HG03095 (cell line): ENCODE measurements at regions not wholly inside any gene's neighbourhood (a gene's known extent, or its start where the extent isn't known, plus 50 kb on each side); places are given as distances from the start of the nearest gene placed in this dataset.

Source experiments
- ATAC-seq: cut with Tn5 transposase; IDR thresholded peaks from one replicate; pipeline ENCODE4 v1.9.1; 2021; ENCODE audit warnings: moderate library complexity; ENCODE audit not compliant: unreplicated experiment

DNA sequence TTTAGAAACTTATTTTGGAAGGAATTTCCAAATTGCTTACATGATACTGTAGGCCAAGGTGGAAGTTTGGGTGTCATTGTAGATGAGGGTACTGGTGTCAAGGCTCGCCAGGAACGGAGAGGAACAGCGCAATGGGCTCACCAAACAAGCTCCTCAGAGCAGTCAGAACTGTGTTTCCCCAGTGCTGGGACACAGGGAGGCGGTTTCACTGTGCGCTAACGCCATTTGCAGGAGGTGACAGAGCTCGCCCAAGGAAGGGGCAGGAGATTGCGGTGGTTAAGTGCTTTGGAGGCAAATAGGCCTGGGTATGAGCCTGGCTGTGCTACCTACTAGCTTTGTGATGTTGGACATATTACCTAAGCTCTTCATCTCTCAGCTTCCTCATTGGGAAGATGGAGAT is 57.3 kb downstream of the HHEX start:
- no peak for ATAC-seq

DNA sequence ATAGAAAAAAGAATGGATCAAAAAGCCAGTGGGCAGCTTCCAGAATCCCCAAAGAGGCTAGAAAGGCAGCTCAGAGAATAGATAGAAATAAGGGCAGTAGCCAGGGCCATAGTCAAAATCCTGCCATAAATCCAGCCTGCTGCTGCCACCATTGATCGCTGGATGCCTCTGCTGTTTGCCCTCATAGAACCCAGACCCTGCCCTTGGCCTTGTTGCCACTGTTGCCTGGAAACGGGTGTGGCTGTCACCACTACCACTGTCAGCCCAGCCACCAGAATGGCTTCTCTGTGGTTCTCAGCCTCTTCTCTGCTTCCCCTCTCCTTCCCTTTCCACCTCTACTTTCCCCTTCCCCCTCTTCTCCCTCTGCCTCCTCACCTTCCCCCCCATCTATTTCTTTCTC is 57.8 kb downstream of the HHEX start:
- no peak for ATAC-seq

DNA sequence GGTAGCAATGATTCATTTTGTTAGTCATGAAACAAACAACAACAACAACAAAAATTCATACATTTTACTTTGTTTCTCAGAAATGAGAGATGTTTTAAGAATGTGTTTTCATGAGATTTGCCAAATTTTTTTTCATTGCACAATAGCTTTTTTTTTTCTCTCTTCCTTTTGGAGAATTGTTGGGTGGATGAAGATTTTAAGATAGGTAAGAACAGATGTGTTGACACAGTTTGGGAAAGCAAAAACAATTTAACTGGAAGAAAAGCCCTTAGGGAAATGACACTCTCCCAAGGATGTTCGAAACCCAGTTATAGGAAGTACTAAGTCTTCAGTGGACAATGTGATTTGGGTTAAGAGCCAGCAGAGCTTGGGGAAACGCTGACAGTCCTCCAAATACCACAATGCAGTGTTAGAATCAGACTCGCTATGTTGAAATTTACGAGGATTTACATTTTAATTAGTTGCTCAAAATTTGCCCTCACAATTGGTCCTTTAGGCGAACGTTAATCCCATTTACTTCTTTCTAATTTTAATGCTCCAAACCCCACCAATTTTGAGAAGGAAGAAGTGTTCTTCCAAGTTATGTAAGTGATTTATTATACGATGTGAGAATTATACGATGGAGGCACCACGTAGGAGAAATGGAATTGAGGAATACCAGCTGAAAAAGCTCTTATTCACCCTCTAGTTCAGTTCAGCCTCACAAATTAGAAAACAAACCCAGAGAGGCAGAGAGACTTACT is 61.2 kb downstream of the HHEX start:
- no peak for ATAC-seq

DNA sequence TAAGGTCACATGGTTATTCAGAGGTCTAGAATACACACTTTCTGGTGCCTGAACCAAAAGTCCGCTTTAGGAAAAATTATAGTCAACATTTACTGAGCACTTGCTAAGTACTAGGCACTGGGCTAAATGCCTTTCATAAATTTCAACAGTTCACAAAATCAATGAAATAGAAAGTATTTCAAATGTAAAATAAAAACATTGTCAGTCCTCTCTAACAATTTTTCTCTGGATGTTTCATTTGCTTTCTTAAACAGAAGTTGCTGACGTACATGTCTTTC is 61.7 kb downstream of the HHEX start:
- no peak for ATAC-seq

DNA sequence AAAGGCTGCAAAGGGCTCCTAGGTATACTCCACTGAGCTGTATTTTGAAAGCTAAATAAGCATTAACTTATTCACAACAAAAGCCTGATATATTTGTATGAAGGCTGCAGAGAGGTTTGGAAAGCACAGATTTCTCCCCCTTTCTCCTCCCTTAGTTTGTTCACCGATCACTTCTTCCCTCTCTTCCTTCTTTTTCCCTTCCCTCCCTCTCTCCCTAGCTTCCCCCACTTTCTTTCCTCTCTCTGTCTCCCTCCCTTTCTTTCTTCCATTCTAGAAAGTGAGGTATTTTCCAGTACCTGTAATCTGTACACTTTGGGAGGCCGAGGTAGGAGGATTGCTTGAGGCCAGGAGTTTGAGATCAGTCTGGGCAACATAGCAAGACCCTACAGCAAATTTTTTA is 62.1 kb downstream of the HHEX start:
- no peak for ATAC-seq

DNA sequence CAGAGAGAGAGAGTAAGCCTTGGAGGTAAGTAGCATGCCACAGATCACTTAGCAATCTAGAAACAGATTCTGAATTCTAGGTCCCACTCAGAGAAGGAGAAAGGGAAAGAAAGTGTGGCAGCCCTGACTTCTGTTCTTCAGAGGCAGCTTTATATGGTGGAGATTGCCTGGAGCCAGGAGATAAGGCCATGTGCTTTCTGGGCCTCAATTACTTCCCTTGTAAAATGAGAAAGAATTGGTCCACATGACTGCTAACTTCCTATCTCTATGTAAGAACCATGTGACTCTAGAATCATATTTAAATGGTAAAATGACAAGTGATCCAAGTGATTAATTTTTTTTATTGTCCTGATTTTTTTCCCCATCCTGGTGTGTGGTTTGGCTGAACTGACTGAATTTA is 64.1 kb downstream of the HHEX start:
- no peak for ATAC-seq

DNA sequence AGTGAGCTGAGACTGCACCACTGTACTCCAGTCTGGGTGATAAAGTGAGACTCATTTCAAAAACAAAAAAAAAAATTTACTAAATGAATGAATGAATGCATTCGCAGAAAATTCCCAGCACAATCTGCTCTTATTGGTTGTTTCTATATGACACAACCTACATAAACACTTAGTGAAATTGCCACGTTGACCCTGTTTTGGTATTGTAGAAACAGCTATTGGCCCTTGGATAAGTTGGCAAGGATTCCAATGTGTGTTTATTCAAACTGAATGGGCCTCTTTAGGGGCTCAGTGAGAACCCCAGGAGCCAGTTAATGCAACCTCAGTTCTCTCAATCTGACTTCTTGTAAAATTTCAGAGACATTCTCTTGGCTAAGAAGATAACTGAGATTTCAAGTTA is 66.0 kb downstream of the HHEX start:
- ATAC-seq, result no peak

DNA sequence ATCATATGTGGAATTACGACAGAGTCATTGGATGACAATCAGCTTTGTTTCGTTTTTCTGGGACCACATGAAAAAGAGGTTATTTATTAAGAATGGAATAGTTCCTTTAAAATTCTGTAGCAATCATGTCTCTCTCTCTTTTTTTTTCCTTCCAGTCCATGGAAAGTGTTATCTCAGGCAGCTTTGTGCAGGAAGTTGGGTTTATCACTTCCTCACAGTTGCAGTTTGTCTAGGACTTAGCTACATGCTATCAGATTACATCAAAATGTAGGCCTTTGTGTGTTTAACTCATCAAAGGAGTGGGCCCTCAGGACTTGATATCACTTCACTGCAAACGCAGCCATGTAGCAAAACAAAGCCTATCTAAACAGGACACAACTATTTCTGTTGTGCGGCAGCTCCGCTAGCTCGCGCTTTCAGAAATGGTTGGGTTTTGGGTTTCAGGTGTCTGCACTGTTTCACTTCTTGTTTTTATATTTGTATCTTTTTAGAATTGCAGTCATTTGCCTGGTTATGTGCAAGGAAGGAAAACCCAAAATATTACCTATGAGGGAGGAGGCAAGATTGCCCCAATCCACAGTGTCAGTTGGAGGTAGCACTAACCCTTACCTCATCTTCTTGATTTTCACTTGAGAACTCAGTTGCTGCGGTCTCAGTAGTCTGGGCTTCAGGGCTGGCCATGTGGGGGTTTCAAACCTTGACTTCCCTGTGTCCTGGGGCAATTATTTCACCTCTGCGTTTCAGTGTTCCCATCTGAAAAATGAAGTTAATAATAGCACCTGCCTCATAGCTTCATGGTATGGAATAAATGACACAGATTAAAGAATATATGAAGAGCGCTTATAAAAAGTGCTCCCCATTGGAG is 66.7 kb downstream of the HHEX start:
- peak; percentile 81 for ATAC-seq

DNA sequence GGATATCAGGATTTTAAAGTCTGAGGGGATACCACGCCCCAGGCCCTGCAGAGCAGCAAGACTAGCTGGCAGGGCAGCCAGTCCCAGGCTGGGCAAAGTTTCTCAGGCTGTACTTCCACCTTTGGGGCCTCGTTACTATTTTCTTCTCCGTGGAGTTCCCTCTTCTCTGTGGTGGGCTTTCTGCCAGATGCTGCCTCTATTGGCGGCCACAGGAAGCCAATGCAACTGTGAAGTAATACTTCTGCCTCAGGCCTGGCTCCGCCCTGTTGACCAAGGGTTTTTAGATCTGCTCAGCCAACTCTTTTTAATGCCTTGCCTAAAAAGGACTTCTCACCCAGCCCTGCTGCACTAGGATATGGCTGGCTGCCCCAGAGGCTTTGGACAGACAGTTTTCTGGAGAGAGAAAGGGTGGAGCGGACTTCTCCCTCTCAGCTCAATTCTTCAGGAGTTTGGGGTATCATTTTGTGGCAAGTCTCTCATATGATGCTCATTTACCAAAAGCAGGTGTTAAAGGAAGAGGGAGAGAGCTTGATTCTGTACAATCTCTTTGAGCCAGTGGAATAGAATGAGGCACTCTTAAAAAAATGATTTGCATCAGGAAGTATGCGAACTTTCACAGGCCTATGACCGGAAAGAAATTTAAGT is 67.4 kb downstream of the HHEX start:
- ATAC-seq, result peak; percentile 67

DNA sequence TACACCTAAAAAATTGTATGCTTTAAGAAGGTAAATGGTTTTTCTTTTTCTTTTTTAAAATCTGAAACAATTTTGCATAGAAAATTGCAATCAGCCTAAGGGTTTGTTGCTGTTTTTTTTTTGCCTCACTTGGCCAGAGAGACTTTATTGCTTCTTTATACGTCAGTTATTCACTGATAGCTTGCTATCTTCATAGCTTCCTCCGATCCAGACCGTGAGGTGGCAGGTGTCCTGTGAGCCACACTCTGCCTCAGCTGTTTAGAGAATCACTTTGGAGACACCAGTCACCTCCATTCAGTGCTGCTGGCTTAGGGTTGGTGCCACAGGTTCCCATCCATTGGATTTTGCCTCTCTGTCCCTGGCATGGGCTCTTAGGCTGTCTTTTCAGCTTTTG is 68.0 kb downstream of the HHEX start:
- ATAC-seq, result no peak

DNA sequence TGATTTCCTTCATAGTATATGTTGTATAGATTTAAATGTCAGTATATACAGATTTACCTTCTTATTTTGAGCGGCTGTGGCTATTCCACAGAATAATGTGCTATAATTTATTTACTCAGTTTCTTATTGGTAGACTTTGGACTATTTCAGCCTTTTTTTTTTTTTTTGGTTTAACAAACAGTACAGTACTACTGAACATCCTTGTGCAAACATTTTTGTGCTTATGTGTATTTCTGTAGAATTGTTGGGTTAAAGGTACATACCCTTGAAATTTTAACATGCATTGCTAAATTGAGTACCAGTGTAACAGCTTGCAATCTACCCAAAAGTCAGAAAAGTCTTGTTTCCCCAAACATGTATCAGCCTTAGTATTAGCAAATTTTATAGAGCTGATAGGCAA is 68.8 kb downstream of the HHEX start:
- ATAC-seq, result no peak

DNA sequence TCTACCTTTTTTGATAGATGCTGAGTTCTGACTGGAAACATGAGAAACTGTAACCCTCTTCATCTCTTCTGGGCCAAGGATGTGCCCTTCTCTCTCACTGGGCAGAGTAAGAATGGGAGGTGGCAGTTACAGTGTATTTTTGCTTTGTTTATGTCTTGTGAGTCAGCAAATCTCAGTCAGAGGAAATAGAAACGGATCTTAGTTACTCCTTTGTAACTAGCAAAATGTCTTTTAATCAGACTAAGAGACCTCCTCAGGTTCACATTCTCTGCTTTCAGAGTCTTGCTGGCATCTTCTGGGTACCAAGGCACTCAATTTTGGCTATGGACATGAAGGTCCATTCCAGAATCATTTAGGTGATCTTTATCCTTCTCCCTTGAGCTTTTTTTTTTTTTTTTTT is 70.9 kb downstream of the HHEX start:
- ATAC-seq, result no peak

DNA sequence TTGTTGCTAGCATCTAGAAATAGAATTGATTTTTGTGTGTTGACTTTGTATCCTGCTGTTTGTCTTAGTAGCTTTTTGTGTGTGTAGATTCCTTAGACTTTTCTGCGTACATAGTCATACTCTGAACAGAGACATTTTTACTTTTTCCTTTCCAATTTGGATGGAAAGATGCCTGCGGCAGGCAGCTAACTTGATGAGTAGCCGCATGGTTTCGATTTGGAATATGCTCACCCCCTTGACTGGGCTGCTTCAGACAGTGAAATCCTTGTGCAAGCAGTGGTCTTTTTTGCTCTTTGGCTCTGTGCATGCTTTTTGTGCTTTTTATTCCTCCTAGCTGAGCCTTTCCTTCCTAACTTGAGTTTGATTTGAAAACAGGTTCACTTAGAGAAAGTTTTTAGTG is 71.8 kb downstream of the HHEX start:
- no peak for ATAC-seq

DNA sequence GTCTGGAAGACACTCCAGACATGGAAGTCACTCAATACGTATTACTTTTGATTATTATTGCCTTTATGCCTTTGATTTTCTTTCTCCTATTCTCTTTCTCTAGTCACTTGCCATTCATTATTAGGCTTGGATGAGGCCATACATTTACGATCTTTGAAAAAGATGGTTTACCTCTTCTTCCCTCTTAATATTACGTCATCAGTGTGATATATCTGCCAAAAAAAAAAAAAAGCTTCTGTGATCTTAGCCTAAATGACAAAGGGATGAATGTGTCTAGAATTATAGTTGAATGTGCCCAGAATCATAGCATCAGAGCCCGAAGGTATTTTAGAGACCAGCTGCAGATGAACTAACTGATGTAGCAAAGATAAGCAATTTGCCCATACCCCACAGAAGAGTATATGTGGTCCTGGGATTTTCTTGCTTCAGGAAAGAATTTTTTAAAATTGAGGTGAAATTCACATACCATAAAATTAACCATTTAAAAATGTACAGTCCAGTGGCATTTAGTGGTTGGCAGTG is 73.9 kb downstream of the HHEX start:
- no peak for ATAC-seq

DNA sequence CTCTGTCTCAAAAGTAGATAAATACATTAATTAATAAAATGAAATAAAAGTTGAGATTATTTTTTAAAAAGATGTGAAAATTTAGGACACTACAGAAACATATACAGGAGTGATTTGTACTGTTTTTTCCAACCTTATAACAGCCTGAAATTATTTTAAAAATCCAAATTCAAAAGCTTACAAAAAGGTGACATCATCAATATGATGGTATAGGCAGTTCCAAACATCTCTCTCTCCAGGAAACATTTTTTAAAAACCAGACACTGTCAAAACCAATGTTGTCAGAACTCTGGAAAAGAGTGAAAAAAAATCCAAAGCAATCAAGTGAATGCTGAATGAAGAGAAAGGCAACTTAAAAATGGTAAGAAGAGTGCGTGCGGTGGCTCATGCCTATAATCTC is 76.7 kb downstream of the HHEX start:
- ATAC-seq, result no peak

DNA sequence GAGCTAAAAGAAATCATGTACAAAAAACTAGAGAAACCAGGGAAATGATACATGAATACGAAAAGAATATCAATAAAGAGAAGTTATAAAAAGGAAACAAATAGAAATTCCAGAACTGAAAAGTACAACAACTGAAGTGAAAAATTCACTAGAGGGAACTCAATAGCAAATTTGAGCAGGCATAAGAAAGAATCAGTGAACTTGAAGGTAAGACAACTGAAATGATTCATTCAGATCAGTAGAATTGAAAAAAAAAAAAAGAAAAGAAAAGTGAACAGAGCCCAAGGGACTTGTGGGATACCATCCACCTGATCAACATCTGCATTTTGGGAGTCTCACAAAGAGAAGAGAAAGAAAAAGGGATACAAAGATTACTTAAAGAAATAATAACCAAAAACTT is 78.3 kb downstream of the HHEX start:
- ATAC-seq, result no peak

DNA sequence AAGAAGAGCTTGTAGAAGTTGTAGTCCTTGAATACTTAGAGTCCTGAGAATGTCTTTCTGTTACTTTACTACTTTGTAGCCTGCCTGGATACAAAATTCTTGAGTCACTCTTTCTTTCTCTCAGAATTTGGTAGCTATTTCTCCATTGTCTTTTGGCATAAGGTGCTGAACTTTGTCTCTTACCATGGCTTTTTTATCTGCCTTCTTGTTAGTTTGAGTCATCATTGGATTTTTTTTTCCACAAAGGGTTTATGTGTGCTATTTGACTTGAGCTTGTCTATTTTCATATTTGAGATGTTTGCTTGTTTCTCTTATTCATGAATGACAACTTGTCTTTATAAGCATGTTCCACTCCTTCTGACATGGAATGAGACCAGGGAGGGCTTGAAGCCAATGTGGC is 74.5 kb upstream of the EXOC6 start:
- ATAC-seq, result no peak

DNA sequence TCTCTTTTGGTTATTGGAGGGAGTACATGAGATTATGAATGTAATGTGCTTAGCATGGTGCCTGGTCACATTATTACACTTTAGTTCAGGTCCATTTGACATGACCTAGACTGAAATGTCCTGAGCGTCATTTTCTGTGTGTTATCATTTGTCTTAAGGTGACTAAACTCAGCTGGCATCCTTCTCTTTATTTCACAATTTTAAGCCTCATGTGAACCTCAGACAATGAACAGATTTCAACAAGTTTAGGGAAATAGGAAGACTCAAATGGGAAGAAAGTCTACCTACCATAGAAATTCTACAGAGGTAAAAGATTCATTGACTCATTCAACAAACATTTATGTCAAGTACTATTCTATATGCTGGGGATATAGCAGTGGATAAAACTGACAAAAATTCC is 70.2 kb upstream of the EXOC6 start:
- no peak for ATAC-seq

DNA sequence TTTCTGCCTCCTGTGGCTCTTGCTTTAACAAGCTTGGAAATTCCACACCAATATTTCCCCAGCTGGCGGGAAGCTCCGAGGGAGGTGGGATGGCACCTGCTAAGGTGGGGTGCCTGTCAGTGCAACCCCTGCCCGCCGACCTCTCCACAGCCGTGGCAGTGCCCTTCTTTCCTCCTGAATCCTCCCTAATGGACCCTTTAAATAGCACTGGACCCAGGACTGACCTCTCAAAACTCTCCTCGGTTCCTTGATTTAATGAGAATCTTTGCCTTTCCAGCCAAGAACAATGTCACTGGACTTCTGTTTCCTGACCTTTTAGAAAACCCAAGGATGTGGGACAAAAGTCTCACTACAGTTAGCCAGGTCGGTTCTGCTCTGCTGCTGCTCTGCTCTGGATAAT is 63.2 kb upstream of the EXOC6 start:
- ATAC-seq, result no peak

DNA sequence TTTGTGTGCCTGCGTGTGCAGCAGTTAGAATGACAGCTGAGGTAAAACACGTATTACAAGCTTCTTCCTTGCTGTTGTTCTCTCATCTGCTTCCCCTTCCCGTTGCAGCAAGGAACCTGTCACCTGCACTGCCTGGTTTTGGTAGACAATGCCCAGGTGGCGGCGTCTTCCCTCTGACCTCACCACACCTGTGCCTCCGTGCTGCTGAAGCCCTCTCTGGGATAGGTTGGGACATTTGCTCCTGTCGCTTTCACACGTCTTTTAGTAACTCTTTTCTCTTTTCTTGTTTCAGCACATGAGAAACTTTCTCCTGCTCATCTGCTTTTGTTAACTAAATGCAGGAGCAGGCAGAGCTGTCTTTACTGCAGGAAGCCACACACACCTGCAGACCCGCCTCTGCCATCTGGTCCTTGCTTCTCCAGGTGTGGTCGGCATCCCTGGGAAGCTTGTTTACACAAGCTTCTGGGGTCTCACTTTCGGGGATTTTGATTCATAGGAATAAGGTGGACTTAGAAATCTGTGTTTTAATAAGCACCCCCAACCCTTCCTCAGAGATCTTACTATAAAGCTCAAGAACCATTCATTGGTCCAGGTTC is 60.7 kb upstream of the EXOC6 start:
- ATAC-seq, result no peak

DNA sequence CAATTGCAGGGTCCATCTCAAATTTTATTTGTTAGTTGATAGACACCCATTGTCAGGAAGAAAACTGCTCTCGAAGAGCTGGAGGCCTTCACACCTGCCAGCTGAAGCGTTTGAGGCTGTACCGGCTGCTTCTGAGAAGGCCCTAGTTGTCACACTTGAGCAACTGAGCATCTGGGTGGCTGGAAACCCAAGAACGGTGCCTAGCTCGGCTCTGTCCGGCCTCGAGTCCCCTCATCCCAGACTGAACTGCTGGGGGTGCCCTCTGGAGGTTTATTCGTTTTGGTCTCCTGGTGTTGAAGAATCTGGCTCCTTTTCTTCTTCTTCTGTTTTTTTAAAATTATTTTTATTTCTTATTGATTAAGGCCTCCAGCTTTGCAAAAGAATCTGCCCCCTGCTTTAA is 59.3 kb upstream of the EXOC6 start:
- ATAC-seq, result no peak

DNA sequence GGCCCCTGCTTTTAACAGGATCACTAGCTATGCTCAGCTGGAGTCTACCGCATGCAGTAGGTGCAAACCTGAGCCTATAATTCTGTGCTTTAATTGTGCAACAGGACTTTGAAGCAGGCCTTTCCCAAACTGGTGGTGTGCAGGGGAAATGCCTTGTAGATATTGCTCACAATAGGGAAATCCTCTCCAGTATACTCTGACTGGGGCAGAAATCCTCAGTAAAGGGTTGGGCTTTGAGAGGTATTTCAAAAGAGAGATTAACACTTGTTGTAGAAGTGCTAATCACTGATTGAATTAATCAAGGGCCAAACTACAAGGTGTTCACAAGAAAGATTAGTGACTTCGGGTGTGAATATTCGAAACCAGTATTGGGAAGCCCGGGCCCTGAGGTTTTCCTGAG is 58.5 kb upstream of the EXOC6 start:
- no peak for ATAC-seq
